ENCODE measurements at regions not wholly inside any gene's neighbourhood (a gene's known extent, or its start where the extent isn't known, plus 50 kb on each side); places are given as distances from the start of the nearest gene placed in this dataset.

GRCh38 chr22:47380692-47381091, 618.2 kb downstream of the TBC1D22A start:
- no peak overlapping the region for H3K14ac ChIP-seq (replicated peaks; ENCODE audit: low read depth, low read length)
- no peak overlapping the region for H2AFZ ChIP-seq (replicated peaks; ENCODE audit: low read length, poor library complexity)
- ChIA-PET POLR2A (ENCODE audit: unreplicated experiment) (no interaction called here), CTCF (no interaction called here)
- no peaks in the 10 kb centered on the region for H3K27me3 ChIP-seq (ENCODE audit: control insufficient read depth, insufficient read depth, low read length)
- peaks cover 4% of the 10 kb centered on the region; the same call in 1 of the 2 replicates for H3K9me3 ChIP-seq (ENCODE audit: control insufficient read depth, insufficient read depth, low read length)
- H2AK9ac ChIP-seq (replicated peaks; ENCODE audit: low read depth, low read length, poor library complexity): no peak overlapping the region
- H3K18ac ChIP-seq (ENCODE audit: low read depth, low read length): no peak overlapping the region
- no peak overlapping the region for H3K9ac ChIP-seq (ENCODE audit: low read depth, low read length)
- no peaks in the 10 kb centered on the region for H4K20me1 ChIP-seq (ENCODE audit: insufficient read depth, low read length)
- H2AK5ac ChIP-seq (ENCODE audit: low read depth, low read length): no peak overlapping the region
- no peak overlapping the region for H4K8ac ChIP-seq (ENCODE audit: low read depth in 2 of 2, low read length in 2 of 2)
- no peak overlapping the region for H4K91ac ChIP-seq (ENCODE audit: insufficient read depth, low read depth, low read length)
- H4K5ac ChIP-seq (ENCODE audit: low read depth, low read length): no peak overlapping the region
- H2BK20ac ChIP-seq (ENCODE audit: low read depth, low read length): no peak overlapping the region
- TF ChIP-seq MXI1 (IDR thresholded peaks at IDR 0.05; ENCODE audit: borderline replicate concordance, low read depth, low read length): no peak
- no peak overlapping the region for H3K27ac ChIP-seq (ENCODE audit: insufficient read depth, low read length)
- no peaks in the 10 kb centered on the region for H3K9me1 ChIP-seq (ENCODE audit: insufficient read depth, low read length)
- H3K23ac ChIP-seq (ENCODE audit: low read depth, low read length): no peak overlapping the region
- no peak overlapping the region for H2BK120ac ChIP-seq (ENCODE audit: low read depth, low read length)
- dilution Hi-C loops (cut with HindIII; ENCODE audit: low sequenced_read_pairs, unreplicated experiment) (no loop called here), intact Hi-C loops (cut with micrococcal nuclease) (no loop called here), in situ Hi-C loops (cut with MboI; ENCODE audit: low sequenced_read_pairs) (no loop called here)
- H3K36me3 ChIP-seq (ENCODE audit: control insufficient read depth, insufficient read depth, low read length): no peaks in the 10 kb centered on the region
- no peak overlapping the region for H3K4me2 ChIP-seq (ENCODE audit: low read depth, low read length)
- no peak overlapping the region for H2BK15ac ChIP-seq (ENCODE audit: low read depth, low read length)
- 63% methylated on average over 1 of the region's 5 CpGs; no CpG with 5 or more reads in 1 of the 2 experiments for WGBS, 2 experiments (ENCODE audit: extremely low coverage in 2 of 2, insufficient read length in 1 of 2)
- H3K4me1 ChIP-seq (ENCODE audit: control insufficient read depth, insufficient read depth, low read length): no peaks in the 10 kb centered on the region
- no peak for DNase-seq
- no peak overlapping the region for H2BK5ac ChIP-seq (ENCODE audit: low read depth, low read length, poor library complexity, severe bottlenecking)
- H3K4me3 ChIP-seq (ENCODE audit: insufficient read depth, low read depth, low read length): no peak overlapping the region
- no peak overlapping the region for H3K4ac ChIP-seq (ENCODE audit: low read depth, low read length)
- no peak overlapping the region for H3K56ac ChIP-seq (ENCODE audit: extremely low read depth, insufficient read depth, low read length)
- no peaks in the 10 kb centered on the region for H3K79me1 ChIP-seq (ENCODE audit: low read depth in 1 of 2, low read length in 2 of 2)
- no TSS peak for BruUV-seq (replicated peaks)
- no peak for ATAC-seq (ENCODE audit: low read depth)

Data from IMR-90 (cell line).